ENCODE measurements at regions not wholly inside any gene's neighbourhood (a gene's known extent, or its start where the extent isn't known, plus 50 kb on each side); places are given as distances from the start of the nearest gene placed in this dataset.

- H3K27me3 ChIP-seq (ENCODE audit: control insufficient read depth, insufficient read depth, low read length, poor library complexity, severe bottlenecking), result no peaks in the 10 kb centered on the region
- no peaks in the 10 kb centered on the region for H3K36me3 ChIP-seq (ENCODE audit: control insufficient read depth, insufficient read depth, low read length)
- Mint-ChIP-seq H3K27ac (no peak overlapping the region), H3K9me3 (no peaks in the 10 kb centered on the region), H3K27me3 (ENCODE audit: insufficient read depth) (no peaks in the 10 kb centered on the region), H3K36me3 (ENCODE audit: low read depth) (no peaks in the 10 kb centered on the region), H3K4me3 (no peak overlapping the region), H3K4me1 (no peaks in the 10 kb centered on the region)
- H3K4me1 ChIP-seq (ENCODE audit: control insufficient read depth, insufficient read depth, low read length), result no peaks in the 10 kb centered on the region
- no peaks in the 10 kb centered on the region for H3K9me3 ChIP-seq (ENCODE audit: control insufficient read depth, low read length)
- DNase-seq, result no peak
- no peak overlapping the region for H3K4me3 ChIP-seq (ENCODE audit: low read length)
- H3K27ac ChIP-seq (ENCODE audit: low read depth, low read length), result no peak overlapping the region
- WGBS, 2 experiments (ENCODE audit: insufficient coverage in 1 of 2, insufficient read length in 1 of 2), result 44 to 65% methylated on average over 3 of the region's 3 CpGs
- H3K9ac ChIP-seq (ENCODE audit: extremely low read depth, low read length, poor library complexity, severe bottlenecking), result no peak overlapping the region
- no peak for TF ChIP-seq CTCF (conservative IDR thresholded peaks at IDR 0.05)
Measured at GRCh38 chr2:79453918-79454317, 58.9 kb upstream of the CTNNA2 start.

DNA sequence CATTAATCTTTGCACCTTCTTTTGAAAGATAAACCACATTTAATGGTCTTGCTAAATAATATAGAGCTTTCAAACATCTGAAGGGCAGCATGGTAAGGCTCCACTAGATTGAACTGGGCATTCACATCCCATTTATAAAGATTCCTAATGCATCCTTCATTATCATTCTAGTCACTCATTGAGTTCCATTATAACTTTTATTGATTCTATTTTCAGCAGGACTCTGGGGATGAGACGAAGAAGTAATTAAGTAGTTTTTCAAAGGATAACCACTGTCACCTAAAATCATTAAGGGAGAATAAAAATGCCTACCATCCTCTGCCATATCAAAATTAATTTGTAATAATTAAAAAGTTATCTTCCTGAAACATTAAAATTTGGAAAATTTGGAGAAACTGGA is 60.2 kb upstream of the CTNNA2 start:
- Histone ChIP-seq H3K36me3 (ENCODE audit: control insufficient read depth, insufficient read depth, low read length) (no peaks in the 10 kb centered on the region), H3K4me1 (ENCODE audit: control insufficient read depth, insufficient read depth, low read length) (no peaks in the 10 kb centered on the region), H3K27ac (ENCODE audit: low read depth, low read length) (no peak overlapping the region), H3K27me3 (ENCODE audit: control insufficient read depth, insufficient read depth, low read length, poor library complexity, severe bottlenecking) (no peaks in the 10 kb centered on the region), H3K9ac (ENCODE audit: extremely low read depth, low read length, poor library complexity, severe bottlenecking) (no peak overlapping the region), H3K9me3 (ENCODE audit: control insufficient read depth, low read length) (no peaks in the 10 kb centered on the region), H3K4me3 (ENCODE audit: low read length) (no peak overlapping the region)
- Mint-ChIP-seq H3K27me3 (ENCODE audit: insufficient read depth) (no peaks in the 10 kb centered on the region), H3K9me3 (no peaks in the 10 kb centered on the region), H3K36me3 (ENCODE audit: low read depth) (no peaks in the 10 kb centered on the region), H3K4me1 (no peaks in the 10 kb centered on the region), H3K27ac (no peak overlapping the region), H3K4me3 (no peak overlapping the region)
- TF ChIP-seq CTCF (conservative IDR thresholded peaks at IDR 0.05), result no peak
- WGBS, 2 experiments (ENCODE audit: insufficient coverage in 1 of 2, insufficient read length in 1 of 2), result 100% methylated on average over 1 of the region's 1 CpG; no CpG with 5 or more reads in 1 of the 2 experiments
- DNase-seq, result no peak

DNA sequence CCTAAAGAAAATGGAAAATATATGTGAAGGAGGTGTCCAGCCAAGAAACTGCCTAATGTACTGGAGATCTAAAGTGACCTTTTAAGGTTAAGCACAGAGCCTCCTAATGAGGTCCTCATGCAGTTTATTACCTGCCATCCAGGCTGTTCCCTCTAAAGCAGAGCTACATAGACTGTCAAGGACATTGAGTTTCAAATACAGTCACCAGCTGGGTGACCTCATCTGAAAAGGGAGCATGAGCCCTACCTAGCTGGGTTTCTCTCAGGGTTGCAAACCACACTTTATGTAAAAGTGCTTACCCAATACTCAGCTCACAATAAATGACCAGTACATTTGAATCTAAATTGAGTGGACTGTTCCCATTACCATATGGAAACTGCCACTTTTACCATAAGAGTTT is 65.4 kb upstream of the CTNNA2 start:
- Mint-ChIP-seq H3K27ac (no peak overlapping the region), H3K4me1 (peaks cover 6% of the 10 kb centered on the region), H3K27me3 (ENCODE audit: insufficient read depth) (no peaks in the 10 kb centered on the region), H3K4me3 (no peak overlapping the region), H3K9me3 (peaks cover 4% of the 10 kb centered on the region), H3K36me3 (ENCODE audit: low read depth) (no peaks in the 10 kb centered on the region)
- Histone ChIP-seq H3K9me3 (ENCODE audit: control insufficient read depth, low read length) (no peaks in the 10 kb centered on the region), H3K27me3 (ENCODE audit: control insufficient read depth, insufficient read depth, low read length, poor library complexity, severe bottlenecking) (no peaks in the 10 kb centered on the region), H3K4me3 (ENCODE audit: low read length) (no peak overlapping the region), H3K4me1 (ENCODE audit: control insufficient read depth, insufficient read depth, low read length) (peaks cover 4% of the 10 kb centered on the region), H3K27ac (ENCODE audit: low read depth, low read length) (no peak overlapping the region), H3K36me3 (ENCODE audit: control insufficient read depth, insufficient read depth, low read length) (no peaks in the 10 kb centered on the region), H3K9ac (ENCODE audit: extremely low read depth, low read length, poor library complexity, severe bottlenecking) (no peak overlapping the region)
- no peak for DNase-seq
- TF ChIP-seq CTCF (conservative IDR thresholded peaks at IDR 0.05), result no peak
